PC-9 (cell line): ENCODE measurements at regions not wholly inside any gene's neighbourhood (a gene's known extent, or its start where the extent isn't known, plus 50 kb on each side); places are given as distances from the start of the nearest gene placed in this dataset.

ENCODE experiments used
- CTCF ChIP-seq: fragments of 200-600 bp; sonication (generic); conservative IDR thresholded peaks from 2 replicates; pipeline ENCODE4 v1.6.1; 2017; ENCODE audit warnings: mixed run types, antibody characterized with exemption, mild to moderate bottlenecking, moderate library complexity
- EZH2 ChIP-seq: fragments of 200-600 bp; sonication (generic); IDR thresholded peaks from 2 replicates; pipeline ENCODE4 v1.8.0; 2017; ENCODE audit warnings: antibody characterized with exemption, low read depth

- TF ChIP-seq CTCF (no peak), EZH2 (no peak)
Observed at GRCh38 chr1:218510153-218510772, 165.1 kb downstream of the TGFB2 start.
